CD4-positive, alpha-beta T cell treated with Interleukin-17A for 1 hour (primary cell): ENCODE measurements at regions not wholly inside any gene's neighbourhood (a gene's known extent, or its start where the extent isn't known, plus 50 kb on each side); places are given as distances from the start of the nearest gene placed in this dataset.

Experiments
- DNase-seq: peaks from one replicate; pipeline ENCODE4 v3.0.0-alpha.2; 2020

DNA sequence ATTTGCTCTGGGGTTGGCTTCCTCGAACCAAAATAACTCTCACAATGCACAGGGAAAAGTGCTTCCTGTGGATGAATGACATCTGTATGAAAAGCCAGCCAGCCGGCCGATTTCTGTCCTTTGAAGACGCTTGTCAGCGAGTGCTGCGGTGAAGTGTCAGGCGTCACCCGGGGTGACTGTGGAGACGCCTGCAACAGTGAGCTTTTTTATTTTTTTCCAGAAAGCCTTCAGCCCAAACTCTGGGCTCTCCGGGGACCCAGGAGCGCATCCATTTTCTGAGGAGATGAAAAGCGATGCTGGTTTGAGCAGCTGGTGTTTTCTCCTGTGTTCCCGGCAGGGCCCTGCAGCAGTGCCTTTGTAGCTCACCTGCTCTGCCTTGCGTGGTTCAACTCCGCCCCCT, 147.9 kb upstream of the MYL2 start:
- DNase-seq, result peak; percentile 21

DNA sequence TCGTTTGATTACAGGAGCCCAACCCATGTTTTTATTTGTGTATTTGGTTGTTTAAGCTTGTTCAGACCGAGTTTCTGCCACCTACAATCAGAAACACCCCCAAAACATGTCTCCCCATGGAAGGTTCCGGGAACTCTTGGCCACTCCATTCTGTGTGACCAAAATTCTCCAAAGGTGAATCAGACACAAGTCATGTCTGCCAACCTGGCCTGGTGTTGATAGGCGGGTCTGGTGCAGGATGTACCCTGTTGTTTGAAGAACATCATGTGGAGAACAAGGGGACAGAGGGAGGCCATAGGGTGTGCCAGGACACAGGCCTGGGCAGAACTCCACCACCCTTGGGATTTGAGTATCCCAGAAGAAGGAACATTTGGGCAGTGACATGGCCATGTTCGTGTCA, 147.1 kb upstream of the MYL2 start:
- no peak for DNase-seq

DNA sequence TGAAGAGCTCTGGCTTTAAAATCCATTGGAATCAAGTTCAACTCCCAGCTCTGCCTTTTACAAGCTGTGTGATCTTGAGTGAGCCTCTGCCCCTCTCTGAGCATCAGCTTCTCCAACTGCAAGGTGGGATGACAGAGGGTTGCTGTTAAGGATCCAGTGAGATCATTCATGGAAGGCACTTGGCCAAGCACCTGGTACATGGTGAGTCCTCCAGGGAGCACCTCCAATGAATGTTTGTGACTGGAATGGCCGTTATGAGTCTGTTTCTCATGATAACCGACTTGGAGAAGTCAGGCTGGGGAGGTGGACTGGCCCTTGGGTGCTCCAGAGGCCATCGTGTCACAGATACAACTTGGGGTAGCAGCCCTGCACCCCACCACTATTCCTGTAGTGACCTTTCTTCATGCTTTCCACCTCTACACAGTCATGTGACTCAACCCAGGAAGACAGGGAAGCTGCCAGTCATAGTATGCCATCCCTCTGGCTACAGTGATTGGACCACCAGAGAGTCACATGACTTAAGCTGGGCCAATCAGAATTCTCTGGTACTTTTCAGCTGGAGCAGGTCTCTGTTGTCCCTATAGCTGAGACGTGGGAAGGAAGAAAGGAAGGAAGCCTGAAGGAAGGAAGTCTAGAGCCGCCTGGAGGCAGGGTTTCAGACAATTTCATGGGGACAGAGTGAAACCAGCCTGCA, 146.5 kb upstream of the MYL2 start:
- DNase-seq, result no peak

DNA sequence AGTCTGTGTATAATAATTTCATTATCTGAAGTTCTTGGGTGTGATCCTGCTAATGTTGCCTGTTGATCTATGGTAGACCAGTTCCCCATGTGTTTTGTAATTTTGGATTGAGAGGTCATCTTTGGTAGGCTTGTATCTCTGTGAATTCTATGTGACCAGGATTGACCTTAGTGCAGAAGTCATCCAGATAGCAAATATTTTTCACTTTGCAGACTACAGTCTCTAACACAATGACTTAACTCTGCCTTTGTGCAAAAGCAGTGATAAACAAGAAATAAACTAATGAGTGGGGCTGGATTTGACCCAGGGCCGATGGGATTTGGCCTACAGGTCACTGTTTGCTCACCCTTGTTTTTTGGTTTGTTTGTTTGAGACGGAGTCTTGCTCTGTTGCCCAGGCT, 144.6 kb upstream of the MYL2 start:
- no peak for DNase-seq

DNA sequence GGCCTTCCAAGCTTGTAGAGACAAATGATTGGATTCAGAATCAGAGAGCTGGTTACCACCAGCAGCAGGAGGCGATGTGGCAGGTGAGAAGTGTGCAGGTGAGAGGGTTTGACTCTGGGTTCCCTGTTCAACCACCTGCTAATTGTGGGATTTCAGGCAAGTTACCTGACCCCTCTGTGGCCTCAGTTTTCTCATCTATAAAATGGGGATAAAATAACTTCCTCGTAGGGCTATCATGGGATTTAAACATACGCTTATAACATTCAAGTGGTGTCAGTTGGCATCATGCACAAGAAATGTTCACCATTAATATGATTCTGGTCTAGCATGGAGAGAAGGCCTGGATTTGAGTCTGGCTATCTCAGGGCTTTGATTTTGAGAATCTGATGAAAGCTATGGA, 143.8 kb upstream of the MYL2 start:
- no peak for DNase-seq

DNA sequence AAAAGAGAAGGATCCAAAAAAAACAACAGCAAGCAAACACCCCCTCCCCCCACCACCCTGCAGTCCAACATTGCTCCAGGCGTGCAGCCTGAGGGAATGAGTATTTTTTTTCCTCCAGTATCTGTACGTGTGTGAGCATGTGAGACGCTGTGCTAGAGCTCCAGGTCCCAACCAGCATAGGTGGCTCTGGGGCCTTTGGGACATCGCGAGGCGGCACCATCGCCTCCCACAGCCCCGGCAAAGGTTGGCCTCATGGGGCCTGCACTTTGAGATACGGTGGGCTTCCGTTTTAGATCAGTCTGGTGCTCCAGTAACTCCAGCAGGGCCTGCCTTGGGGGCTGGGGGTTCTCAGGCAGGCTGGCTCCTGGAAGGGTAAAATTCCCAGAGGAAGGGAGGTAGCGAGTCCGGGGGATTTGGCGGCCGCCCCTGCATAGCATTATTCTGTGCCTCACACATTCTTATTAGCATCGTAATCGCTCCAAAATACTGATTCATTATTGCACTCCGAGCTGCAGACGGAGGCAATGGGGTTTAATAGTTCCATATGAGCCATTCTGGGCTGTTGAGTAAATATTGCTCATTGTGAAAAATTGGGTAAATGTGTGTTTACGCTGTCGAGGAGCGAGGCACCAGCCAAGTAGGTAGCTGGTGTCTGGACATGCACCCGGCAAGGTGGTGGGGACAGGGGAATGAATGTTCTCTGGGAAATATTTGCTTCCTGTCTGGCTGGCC, 143.1 kb upstream of the MYL2 start:
- DNase-seq, result no peak

DNA sequence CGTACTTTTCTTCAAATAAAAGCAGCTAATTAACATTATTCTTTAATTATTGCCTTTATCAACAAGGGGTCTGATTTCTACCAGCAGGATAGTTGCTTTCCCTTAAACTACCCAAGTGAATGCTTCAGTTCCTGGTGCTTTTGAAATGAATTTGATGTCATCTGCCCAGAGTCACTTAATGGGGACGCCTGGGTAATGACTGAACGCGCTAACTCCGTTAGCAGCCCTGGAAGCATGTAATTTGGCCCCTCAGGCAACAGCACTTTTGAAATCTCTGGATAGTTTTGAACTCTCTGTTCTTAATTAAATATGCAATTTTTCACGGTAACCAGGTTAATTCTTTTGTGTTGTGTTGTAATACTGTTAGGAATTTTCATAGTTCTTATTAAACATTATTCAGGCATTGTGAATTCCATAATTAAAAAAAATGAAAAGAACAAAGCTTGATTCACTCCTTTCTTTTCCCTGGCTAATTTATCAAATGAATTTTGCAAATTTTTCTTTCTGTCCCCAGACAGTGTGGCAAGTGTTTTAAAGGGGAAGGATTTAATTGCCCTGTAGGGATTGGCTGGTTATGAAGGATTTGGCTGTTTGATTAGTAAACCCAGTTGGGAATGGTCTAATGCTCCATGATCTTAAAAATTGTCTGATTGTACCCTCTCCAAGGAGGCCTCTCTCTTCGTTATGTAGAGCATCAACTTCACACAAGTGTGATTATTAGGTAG, 137.5 kb upstream of the MYL2 start:
- DNase-seq, result no peak

DNA sequence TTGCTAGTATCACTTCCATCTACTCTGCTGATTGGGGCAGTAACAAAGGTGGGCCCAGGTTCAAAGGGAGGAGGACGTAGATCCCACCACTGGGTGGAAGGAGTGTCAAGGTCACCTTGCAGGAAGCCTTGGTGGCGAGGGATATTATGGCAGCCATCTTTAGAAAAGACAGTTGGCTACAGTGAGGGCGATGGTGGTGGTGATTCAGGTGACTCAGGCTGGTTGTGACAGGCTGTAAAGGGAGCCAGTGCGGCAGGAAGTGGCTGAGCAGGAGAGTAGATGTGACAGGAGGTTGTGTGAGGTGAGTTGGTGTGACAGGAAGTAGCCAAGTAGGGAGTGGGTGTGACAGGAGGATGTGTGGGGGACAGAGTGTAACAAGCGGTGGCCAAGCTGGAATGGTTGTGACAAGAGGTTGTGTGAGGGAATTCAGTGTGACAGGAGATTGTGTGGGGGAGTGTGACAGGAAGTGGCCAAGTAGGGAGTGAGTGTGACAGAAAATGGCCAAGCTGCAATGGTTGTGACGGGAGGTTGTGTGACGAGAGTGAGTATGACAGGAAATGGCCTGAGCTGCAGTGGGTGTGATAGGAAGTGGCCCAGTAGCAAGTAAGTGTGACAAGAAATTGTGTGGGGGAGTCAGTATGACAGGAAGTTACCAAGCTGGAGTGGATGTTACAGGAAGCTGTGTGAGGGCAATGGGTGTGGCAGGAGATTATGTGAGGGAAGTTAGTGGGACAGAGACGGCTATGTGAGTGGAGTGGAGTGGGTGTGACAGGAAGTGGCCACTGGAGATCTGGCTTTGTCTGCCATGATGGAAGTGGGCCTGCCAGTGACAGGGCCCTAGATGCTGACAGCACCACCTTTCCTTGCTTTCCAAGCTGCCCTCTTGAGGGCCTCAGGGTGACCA, 136.5 kb upstream of the MYL2 start:
- peak; percentile 76 for DNase-seq

DNA sequence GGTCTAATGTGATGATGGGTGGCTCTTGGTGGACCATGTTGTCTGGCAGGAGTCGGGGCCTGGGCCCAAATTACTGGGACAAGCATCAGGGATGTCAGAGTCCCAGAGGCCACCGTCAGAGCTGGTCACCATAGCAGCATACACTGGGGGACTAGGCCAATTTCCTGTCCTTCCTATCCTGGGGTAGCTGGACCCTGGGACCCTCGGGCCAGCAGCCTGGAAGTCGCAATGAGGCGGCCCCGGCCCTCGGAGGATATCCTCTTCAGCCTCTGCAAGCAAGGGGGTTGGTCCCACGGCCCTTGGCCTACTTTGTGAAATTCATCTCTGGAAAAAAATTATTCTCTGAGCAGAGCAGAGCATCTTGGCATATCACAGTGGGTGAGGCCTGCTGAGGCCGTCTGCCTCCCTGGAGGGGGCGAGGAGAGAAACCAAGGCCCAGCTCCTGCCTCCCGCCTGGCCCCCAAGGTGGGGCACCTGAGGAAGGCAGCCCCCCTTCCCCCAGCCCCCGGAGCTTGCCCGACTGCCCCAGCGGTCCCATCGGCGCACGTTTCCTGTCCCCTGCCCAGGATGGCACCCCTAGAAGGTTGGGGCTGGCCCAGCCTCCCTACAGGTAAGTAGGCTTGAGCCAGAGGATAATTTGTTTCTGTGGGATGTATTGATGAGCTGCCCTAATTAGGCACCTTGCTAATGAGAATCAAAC, 135.0 kb upstream of the MYL2 start:
- no peak for DNase-seq

DNA sequence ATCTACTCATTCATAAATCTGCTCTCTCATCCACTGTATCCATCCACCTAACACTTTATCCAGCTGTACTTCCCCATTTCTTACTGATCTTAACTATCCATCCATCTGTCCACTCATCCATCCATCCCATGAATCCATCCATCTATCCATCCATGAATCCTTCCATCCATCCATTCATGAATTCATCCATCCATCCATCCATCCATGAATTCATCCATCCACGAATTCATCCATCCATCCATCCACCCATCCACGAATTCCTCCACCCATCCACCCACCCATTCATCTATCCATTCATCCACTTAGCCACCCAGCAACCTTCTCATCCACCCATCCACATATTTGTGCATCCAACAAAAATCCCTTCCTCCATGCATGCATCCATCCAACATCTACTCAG, 128.6 kb upstream of the MYL2 start:
- DNase-seq, result no peak

DNA sequence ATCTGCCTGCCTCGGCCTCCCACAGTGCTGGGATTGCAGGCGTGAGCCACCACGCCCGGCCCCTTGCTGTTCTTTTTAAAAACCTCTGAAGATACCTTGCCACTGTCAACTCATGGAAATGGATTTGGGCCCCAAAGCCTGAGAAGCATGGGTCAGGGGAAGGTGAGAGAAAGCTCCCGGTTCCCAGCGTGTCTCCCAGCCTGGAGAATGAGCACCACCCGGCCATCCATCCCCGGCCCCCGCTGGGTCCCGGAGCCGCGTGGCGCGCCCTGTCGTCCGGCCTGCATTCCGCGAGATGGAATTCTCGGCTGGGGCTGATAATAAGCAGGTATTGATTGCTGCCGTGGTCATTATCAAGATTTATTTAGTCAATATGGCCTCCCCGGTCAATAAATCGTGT, 126.5 kb upstream of the MYL2 start:
- no peak for DNase-seq

DNA sequence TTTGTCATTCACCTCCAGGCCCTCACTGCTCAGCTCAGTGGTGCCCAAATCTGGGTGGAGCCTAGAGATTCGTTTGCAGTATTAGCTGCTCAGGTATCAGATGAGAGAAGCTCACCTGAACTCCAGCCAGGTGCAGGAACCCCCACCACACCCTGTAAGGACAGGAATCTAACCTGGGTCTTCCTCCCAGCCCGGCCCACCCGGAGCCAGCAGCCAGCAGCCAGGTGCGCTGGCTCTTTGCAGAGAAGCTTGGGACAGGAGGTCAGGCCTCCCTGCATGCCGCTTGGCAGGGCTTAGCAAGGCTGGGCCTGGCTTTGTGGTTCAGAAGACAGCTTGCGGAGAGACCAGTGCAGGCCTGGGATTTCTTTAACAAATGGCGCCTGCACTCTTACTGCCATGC, 125.6 kb upstream of the MYL2 start:
- DNase-seq, result no peak

DNA sequence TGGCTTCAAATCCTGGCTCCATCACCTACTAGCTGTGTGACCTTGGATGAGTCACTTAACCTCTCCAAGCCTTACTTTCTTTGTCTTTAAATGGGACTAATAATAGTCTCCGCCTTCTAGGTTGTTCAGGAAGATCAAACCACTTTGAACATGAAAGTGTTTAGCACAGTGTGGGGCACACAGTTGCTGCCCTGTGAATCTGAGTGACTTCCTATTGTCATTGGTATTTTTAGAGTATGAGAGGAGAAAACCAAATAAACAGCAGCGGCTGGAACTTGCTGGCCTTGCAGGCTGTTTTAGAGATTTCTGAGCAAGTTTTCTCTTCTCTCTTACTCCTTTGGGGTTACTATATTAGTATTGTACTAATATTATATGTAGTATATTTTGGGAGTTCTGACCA, 120.7 kb upstream of the MYL2 start:
- DNase-seq, result no peak

DNA sequence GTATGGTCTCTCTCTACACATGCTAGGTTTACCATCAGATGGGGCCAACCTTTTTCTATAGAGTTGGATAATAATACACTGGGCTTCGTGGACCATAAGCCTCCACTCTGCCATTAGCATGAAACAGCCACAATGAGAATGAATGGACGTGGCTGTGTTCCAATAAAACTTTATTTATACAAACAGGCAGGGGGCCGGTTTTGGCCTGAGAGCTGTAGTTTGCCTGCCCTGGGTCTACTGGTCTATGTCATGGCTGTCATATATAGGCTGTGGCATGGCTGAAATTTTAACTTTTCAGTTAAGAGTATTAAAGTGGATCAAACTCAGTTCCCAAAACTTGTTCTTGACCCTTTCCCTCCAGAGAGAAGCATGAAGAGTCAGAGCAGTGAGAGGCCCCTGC, 120.3 kb upstream of the MYL2 start:
- DNase-seq, result no peak

DNA sequence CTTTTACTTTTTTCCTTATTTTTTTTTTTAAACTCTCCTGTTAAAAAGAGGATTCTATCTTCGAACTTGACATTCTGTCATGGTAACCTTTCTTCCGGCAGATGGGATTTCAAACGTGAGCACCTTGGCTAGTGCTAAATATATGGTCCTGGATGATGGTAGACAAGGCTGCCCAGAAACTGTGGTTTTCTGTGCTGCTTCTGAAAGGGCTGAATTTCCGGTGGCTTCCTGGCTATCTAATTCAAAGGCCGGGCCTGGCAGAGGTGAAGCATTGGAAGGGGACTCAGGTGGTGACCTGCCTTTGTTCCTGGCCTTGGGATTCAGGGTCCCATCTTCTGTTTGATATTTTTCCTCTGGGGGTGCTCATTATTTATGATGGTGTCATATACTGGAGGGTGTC, 118.6 kb upstream of the MYL2 start:
- no peak for DNase-seq

DNA sequence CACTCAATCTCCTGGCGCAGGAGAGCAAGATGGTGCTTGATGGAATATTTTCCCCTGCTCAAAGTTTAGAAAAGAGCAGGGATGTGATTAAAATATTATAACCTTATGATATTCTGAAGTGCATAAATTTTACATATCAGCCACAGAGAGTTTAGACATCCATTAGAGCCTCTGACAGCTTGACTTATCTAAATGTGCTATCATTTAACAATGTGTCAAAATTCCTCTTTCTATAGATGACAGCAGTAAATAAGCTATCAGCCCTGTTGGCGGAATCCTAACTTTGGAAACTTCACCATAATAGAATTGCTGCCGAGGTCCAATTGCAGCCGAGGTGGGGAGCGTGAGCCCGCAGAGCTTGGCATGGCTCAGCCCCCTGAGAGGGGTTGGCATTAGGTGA, 117.7 kb upstream of the MYL2 start:
- no peak for DNase-seq

DNA sequence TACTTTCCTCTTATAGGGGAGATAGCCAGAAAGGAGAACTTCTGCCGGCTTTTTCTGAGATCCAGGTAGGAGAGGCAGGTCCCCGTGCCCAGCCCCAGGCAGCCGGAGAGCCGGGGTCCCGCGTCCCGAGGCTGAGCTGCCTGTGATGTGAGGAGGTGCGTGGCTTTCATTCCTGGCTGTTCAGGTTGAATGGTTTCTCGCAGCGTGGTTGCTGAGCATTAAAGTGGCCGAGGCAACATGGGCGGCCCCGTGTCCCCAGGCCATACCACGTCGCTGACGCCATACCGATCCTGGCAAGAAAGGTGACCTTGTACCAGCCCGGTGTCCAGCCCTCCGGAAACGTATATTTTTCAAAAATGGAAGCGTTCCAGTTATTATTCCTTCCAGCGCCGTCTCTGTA, 116.7 kb upstream of the MYL2 start:
- no peak for DNase-seq

DNA sequence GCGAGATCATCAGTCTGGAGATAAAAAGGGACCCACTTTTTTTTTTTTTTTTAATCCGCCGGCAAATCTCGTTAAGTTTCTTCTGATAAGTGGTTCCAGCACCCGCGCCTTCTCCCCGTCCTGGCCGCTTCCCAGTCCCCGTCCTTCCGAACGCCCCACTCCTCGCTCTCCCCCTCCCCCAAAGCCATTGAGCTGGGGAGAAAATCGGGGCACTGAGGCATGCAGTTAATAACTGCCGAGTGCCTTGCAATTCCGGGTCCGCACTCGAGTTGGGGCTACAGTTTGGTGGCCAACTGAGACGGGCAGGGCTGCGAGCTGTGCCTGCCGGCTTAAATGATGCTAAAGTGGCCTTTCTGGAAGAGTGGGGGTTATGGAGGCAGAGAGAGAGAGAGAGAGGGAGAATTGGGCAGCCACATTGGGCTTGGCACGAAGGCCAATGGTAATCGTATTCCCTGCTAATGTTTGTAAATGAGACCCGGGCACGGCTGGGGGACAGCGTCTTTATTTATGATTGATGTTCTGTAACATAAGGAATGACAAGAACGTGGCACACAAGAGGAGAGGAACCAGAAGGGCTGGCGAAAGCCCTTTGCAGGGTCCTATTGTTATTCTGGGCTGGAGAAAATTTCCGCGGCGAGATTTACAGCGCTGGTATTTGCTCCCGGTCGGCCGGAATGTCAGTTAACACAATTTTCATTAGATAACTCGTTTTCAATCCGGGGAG, 115.4 kb upstream of the MYL2 start:
- DNase-seq, result no peak

DNA sequence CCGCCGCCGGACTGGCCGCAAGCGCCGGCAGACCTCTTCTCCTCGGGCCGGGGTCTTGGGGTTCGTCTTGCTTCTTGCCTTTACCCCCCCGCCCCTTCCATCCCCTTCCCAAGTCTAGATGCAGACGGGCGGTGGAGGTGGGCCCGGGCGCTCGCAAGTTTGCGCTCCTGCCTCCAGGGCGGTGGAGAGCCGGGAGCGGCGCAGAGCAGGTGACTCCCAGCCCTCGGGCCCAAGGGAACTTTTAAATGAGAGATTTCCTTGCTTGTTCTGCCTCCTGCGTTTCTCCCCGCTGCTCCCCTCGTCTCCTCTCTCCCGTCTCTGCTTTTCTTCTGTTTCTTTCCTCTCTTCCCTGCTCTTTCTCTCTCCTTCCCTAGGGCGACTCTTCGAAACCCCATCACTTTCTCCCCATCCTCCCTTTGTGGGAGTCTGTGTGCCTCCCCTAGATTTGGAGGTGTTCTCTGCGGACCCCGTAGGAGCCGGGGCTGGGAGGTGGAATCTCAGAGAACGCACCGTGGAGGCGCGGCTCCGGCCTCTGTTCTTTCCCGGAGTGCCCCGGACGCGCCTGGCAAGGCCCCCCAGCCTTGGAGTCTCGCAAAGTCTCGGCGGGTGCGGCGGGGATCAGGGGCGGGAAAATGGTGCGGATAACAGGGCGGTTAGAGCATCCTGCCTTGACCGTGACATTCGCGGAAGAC, 114.7 kb upstream of the MYL2 start:
- no peak for DNase-seq

DNA sequence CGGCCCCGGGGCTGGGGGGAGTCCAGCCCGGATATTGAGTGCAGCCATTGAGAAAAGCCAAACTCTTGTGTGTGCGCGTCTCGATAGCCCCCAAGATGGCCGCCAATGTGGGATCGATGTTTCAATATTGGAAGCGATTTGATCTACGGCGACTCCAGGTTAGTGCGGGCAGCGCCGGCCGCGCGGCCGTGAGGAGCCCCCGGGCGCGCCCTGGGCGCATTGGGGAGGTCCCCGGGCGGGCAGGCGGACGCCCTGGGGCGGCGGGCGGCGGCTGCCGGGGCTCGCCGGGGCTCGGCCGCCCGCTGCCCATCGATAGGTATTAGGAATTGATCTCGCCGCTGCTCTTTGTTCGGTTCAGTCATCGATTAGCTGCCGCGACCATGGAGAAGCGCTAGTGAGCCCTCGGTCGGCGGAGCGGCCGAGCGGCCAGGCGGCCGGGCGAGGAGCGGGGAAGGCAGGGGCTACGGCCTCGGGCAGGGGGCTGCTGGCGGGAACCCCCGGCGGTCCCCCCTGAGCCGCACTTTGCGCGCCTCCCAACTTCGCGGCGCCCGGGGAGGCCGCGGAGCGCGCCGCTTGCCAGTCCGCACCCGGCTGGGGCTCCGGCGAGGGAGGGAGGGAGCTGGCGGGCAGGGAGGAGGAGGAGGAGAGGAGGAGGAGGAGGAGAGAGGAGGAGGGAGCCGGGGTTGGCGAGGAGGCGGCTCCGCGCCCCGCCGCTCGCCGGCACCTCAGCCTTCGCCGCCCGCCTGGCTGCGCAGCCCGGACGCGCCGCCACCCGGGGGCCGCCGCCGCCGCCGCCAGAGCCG, 113.9 kb upstream of the MYL2 start, which contains the start of gene CUX2:
CUX2 (plus strand) TSS at position 83 of the 803 bp plus-strand sequence.
- no peak for DNase-seq
